RPMI7951 (cell line): ENCODE measurements at regions not wholly inside any gene's neighbourhood (a gene's known extent, or its start where the extent isn't known, plus 50 kb on each side); places are given as distances from the start of the nearest gene placed in this dataset.

ENCODE experiments used
- DNase-seq: peaks from one replicate; pipeline ENCODE4 v3.0.0-alpha.2; 2012; ENCODE audit warnings: low read depth

DNA sequence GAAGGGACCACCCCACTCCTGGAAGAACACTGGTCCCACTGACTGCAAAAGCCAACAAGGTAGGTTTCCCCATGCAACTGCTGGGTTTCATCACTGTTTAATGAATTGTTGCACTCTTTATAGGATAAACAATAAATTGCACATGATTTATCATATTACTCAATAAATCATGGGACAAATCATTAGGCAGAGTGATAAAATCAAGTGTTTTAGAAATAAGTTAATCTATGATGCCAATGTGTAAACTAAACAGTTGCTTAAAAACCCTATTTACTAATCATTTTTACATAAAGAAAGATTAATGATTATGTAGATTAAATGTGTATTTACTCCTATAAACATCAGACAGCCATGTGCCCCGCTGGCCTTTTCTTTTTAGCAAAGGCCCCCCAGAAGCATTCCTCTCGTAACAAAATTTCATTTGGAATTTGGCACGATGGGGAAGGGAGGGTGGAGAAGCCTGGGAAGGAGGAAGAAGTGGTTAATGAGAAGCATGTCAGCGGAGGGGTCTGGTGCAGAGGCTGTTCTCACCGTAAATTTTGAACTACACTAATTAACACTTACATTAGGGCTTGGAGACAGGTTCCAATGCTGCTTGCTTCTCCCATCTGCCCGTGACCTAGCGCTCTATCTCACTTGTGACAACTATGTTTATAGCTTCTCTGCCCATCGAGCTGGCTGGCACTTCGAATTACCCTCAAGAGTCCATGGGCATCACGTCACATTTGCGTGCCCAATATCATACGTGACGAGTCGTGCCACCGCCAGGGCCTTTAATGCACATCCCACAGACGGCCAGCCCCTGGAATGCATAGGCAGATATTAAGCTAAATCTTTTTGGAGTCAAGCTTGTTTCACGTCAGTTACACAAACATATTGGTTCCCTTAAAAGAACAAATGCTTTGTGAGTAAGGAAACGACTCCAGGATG lies 357.7 kb upstream of the TSHZ3 start:
- DNase-seq, result no peak

GRCh38 chr19:31708520-31708919 lies 359.3 kb upstream of the TSHZ3 start:
- DNase-seq, result no peak

GRCh38 chr19:31709476-31709875 lies 360.2 kb upstream of the TSHZ3 start:
- no peak for DNase-seq

- no peak for DNase-seq
These were observed 366.2 kb upstream of the TSHZ3 start for GRCh38 chr19:31715249-31715945.

- DNase-seq, result no peak
These were observed 367.6 kb upstream of the TSHZ3 start for GRCh38 chr19:31716826-31717225.

- no peak for DNase-seq
These were observed 368.2 kb upstream of the TSHZ3 start for GRCh38 chr19:31717269-31717923.

DNA sequence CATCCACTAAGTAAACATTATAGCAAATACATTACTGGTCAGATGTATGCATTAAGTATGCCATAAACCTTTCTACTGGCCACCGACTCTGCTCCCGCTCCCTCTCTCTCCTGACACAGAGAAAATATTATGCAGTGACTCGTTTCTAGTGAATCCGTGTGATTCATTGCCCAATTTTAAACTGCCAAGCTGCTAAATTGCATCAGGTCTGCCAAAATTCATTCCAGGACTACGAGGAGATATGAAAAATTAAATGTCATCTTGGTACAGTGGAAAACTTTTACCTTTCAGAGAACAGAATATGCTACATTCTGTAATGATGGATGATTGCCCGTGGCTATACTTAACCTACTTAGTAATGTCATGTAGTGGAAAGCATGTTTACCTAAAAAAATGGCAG lies 368.8 kb upstream of the TSHZ3 start:
- DNase-seq, result no peak

GRCh38 chr19:31718898-31719297 lies 369.7 kb upstream of the TSHZ3 start:
- DNase-seq, result no peak

DNA sequence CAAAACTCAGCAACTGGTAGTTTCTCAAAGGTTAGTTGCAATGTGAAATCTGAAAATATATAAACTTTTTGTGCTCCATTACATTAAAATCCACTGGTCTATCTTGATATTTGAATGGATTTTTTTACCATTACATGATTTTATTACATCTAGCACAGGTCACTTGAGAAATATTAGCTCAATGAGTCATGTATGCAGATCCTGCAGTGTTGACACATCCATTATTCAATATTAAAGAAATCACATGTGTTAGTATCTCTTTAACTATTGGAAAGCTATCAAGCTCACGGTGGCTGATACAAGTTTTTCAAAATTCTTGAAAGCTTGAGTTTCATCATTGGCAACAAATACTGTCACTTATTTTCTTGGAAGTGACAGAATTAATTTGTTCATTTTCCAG lies 373.9 kb upstream of the TSHZ3 start:
- no peak for DNase-seq

GRCh38 chr19:31725051-31725450 lies 375.8 kb upstream of the TSHZ3 start:
- DNase-seq, result no peak

DNA sequence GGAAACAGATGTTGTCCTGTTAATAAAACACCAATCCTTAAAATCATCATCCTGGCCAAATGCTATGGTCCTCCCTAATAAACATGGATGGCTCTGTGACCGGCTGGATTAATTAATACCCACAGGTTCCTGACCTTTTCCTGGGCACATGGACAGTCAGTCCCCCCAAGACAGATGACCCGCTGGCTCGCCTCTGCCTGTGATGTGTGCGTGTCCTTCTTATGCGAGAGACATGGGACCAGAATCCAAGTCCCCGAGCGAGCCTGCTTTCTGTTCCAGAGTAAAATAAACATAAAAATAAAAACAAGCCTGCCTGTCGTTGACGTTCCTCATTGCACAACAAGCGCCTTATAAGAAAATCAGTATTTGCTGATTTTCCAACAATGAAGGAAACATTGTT lies 378.3 kb upstream of the TSHZ3 start:
- no peak for DNase-seq

- DNase-seq, result no peak
These were observed 381.0 kb upstream of the TSHZ3 start for GRCh38 chr19:31730270-31730669.

DNA sequence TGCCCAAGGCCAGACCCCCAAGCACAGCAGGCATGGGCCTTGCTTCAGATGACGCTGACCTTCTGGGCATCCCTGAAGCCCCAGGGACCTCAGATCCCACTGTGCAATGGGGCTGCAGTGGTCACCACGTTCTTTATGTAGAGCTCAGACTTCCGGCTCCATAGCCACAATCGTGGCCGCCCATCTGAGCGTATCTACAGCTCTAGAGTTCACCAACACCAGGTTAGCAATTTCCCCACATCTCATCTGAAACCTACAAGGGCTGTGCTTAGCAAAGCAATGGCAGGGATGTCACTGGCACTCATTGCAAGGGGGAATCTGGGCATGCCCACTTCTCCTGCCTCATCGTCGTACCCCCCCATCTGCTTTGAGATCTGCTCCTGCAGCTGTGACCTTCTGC lies 384.4 kb upstream of the TSHZ3 start:
- DNase-seq, result no peak

- no peak for DNase-seq
These were observed 393.0 kb upstream of the TSHZ3 start for GRCh38 chr19:31742249-31742648.

GRCh38 chr19:31745731-31746130 lies 396.5 kb upstream of the TSHZ3 start:
- no peak for DNase-seq

GRCh38 chr19:31749231-31749630 lies 400.0 kb upstream of the TSHZ3 start:
- DNase-seq, result no peak

GRCh38 chr19:31759359-31759758 lies 410.1 kb upstream of the TSHZ3 start:
- DNase-seq, result no peak

GRCh38 chr19:31761281-31761913 lies 412.2 kb upstream of the TSHZ3 start:
- DNase-seq, result no peak

DNA sequence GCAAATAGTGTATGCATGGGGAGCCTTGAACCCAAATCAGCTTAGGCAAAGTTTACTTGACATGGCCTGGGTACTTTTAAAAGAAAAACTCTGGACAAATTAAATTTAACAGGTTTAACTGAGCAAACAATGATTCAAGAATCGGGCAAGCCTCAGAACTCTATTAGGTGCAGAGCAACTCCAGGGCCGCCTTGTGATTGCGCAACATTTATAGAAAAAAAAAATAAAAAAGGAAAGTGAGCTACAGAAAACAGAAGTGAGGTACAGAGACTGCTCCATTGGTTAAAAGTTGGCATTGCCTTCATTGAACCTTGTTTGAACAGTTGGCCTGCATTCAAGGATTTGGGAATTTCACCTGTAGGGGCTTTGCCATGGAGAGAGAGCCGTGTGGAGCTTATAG lies 421.0 kb upstream of the TSHZ3 start:
- no peak for DNase-seq

DNA sequence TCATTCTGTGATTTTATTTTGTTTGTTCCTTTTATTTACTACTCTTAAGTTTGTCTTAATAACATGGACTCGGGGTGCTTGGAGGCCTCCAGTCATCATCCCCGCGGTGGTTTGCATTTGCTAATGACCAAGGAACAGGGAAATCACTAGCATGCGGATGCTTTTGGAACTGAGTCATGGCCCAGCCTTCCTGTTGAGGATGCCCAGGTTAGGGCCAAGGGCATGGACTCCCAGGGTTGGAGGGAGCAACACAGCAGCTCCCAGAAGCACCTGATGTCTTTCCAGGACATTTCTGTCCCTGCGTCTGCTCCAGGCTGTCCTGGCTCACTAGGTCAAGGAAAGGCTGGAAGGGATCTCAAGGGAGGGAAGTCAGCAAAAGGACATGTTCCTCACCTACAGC lies 423.7 kb upstream of the TSHZ3 start:
- DNase-seq, result no peak

- no peak for DNase-seq
These were observed 432.3 kb upstream of the TSHZ3 start for GRCh38 chr19:31781542-31781941.

DNA sequence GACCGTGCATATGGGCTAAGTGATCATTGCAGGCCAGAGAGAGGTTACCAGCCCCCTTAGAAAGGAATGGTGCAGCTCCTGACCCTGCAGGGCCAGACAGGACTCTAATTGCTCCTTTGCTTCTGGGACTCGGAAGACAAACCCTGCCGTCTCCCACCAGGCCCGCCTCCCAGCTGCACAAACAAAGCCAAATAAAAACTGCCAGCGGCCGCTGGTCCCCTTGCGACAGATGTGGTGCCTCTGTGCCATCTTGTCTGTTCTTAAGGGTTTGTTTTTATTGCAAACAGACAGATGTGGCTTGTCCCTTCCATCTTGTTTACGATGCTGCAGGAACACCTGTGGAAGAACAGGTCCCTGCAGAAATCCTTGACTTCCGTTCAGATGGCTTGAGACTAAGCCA lies 434.4 kb upstream of the TSHZ3 start:
- DNase-seq, result no peak
